K562 (cell line): ENCODE measurements at regions not wholly inside any gene's neighbourhood (a gene's known extent, or its start where the extent isn't known, plus 50 kb on each side); places are given as distances from the start of the nearest gene placed in this dataset.

ENCODE experiments used
- ATAC-seq: fragments of 200-7000 bp; cut with Tn5 transposase; 3 replicates; pipeline ENCODE4 v1.9.1; 2020; ENCODE audit warnings: moderate library complexity
- BruUV-seq: library from RNA; stranded (reverse); fragments of 400-500 nt; replicated peaks from 2 replicates; lab custom pipeline; 2021; lab: Mats Ljungman, UMichigan
- CTCF ChIA-PET: fragments of 300-600 bp; formaldehyde crosslinking; extraction: SDS; loops from one replicate; lab custom pipeline; 2021; ENCODE audit warnings: low intra/inter-chr PET ratio; lab: Yijun Ruan, JAX
- POLR2A ChIA-PET: fragments of 300-600, 350-650 bp; sonication (Branson Sonifier 250); formaldehyde crosslinking; extraction: SDS; loops from one replicate; lab custom pipeline; 2021; ENCODE audit warnings: antibody characterized with exemption, inconsistent platforms; lab: Yijun Ruan, JAX
- DNase-seq, 4 experiments: peaks; one replicate each; pipeline versions ENCODE4 v3.0.0 to v3.0.0-alpha.2; 2011 to 2018; ENCODE audit warnings: low spot score in 3 of 4, mixed read lengths in 3 of 4; ENCODE audit errors: extremely low read depth in 1 of 4
- FAIRE-seq: peaks from 2 replicates; lab custom pipeline; 2011; peaks lifted over from hg19 to GRCh38; lab: Jason Lieb, UNC
- H2AFZ ChIP-seq: 2 replicates; pipeline ENCODE4 v1.6.0; 2011; ENCODE audit warnings: low read depth, low read length, control low read depth, inconsistent platforms
- H3K27ac ChIP-seq: fragments of 200-600 bp; 3 replicates; pipeline ENCODE4 v1.8.0; 2011; ENCODE audit warnings: low read depth, mild to moderate bottlenecking, control low read depth, inconsistent platforms, low read length, moderate library complexity, mixed read lengths; ENCODE audit errors: extremely low read depth
- H3K27me3 ChIP-seq, 2 experiments: fragments of 300-600 bp in 1 of 2; 2 replicates in 1 of 2; 3 replicates in 1 of 2; pipeline versions ENCODE4 v1.6.0 to v1.8.0; 2011; ENCODE audit warnings: inconsistent platforms in 2 of 2, low read length in 2 of 2, mild to moderate bottlenecking in 1 of 2, mixed read lengths in 1 of 2, moderate library complexity in 1 of 2; ENCODE audit not compliant: control insufficient read depth in 2 of 2, insufficient read depth in 2 of 2
- H3K36me3 ChIP-seq: fragments of 300-600 bp; 3 replicates; pipeline ENCODE4 v1.8.0; 2011; ENCODE audit warnings: mild to moderate bottlenecking, low read length, inconsistent platforms; ENCODE audit not compliant: control insufficient read depth, insufficient read depth
- H3K4me1 ChIP-seq, 2 experiments: fragments of 200-600 bp in 1 of 2; replicated peaks in 1 of 2; 2 replicates in 1 of 2; 3 replicates in 1 of 2; pipeline versions ENCODE4 v1.5.1 to v1.8.0; 2011; ENCODE audit warnings: inconsistent platforms in 2 of 2, low read length in 2 of 2, mild to moderate bottlenecking in 1 of 2, mixed read lengths in 1 of 2, moderate library complexity in 1 of 2; ENCODE audit not compliant: control insufficient read depth in 2 of 2, insufficient read depth in 2 of 2
- H3K4me2 ChIP-seq: 2 replicates; pipeline ENCODE4 v1.6.1; 2011; ENCODE audit warnings: low read length, control low read depth, inconsistent platforms, mixed read lengths; ENCODE audit not compliant: insufficient read depth
- H3K4me3 ChIP-seq: fragments of 200-600 bp; sonication (generic), shearing (Covaris generic); 2 replicates; pipeline ENCODE4 v1.5.1; 2016; ENCODE audit warnings: control low read depth, inconsistent platforms
- H3K79me2 ChIP-seq: fragments of 200-600 bp; 3 replicates; pipeline ENCODE4 v1.8.0; 2011; ENCODE audit warnings: low read length, inconsistent platforms; ENCODE audit not compliant: control insufficient read depth, insufficient read depth
- H3K9ac ChIP-seq, 2 experiments: 2 replicates each; pipeline versions ENCODE4 v1.6.0 to v1.6.1; 2011; ENCODE audit warnings: low read depth in 2 of 2, low read length in 2 of 2, control low read depth in 1 of 2, inconsistent platforms in 1 of 2, mild to moderate bottlenecking in 1 of 2, mixed read lengths in 1 of 2; ENCODE audit not compliant: insufficient read depth in 1 of 2
- H3K9me1 ChIP-seq: one replicate; pipeline ENCODE4 v1.6.0; 2011; ENCODE audit warnings: inconsistent platforms, mild to moderate bottlenecking, low read length, moderate library complexity; ENCODE audit not compliant: control insufficient read depth, insufficient read depth
- H3K9me3 ChIP-seq: replicated peaks from 2 replicates; pipeline ENCODE4 v1.5.1; 2011; ENCODE audit warnings: low read depth, low read length, inconsistent platforms; ENCODE audit not compliant: control insufficient read depth, insufficient read depth
- H4K20me1 ChIP-seq: replicated peaks from 2 replicates; pipeline ENCODE4 v1.6.1; 2011; ENCODE audit warnings: low read length, inconsistent platforms, mixed read lengths; ENCODE audit not compliant: control insufficient read depth, insufficient read depth
- FOS ChIP-seq: IDR thresholded peaks from 3 replicates; pipeline ENCODE4 v1.6.1; 2011; ENCODE audit not compliant: insufficient read length; ENCODE audit errors: extremely low read depth
- HCFC1 ChIP-seq: IDR thresholded peaks from 2 replicates; pipeline ENCODE4 v1.6.1; 2012; ENCODE audit warnings: low read depth, low read length, improper control_type of control experiment
- NFE2 ChIP-seq: IDR thresholded peaks from 2 replicates; pipeline ENCODE4 v1.6.1; 2014; ENCODE audit warnings: antibody characterized with exemption, low read depth
- STAT5A ChIP-seq: IDR thresholded peaks from 2 replicates; pipeline ENCODE4 v1.6.1; 2012; ENCODE audit warnings: low read length, inconsistent platforms, borderline replicate concordance
- STAT6 ChIP-seq: sonication (generic); formaldehyde crosslinking; IDR thresholded peaks from 2 replicates; pipeline ENCODE4 v1.8.1; 2023; ENCODE audit warnings: mild to moderate bottlenecking, missing genetic modification reagents
- THRA ChIP-seq: fragments of 450-650 bp; IDR thresholded peaks from 2 replicates; pipeline ENCODE4 v1.6.1; 2017; ENCODE audit warnings: mild to moderate bottlenecking, moderate library complexity
- TSHZ1 ChIP-seq: fragments of 250-450 bp; sonication (Bioruptor Pico); IDR thresholded peaks from 2 replicates; pipeline ENCODE4 v1.4.0; 2020; ENCODE audit warnings: mild to moderate bottlenecking, moderate library complexity
- ZNF445 ChIP-seq: fragments of 250-450 bp; sonication (Bioruptor Pico); IDR thresholded peaks from 2 replicates; pipeline ENCODE4 v1.4.0; 2020; ENCODE audit warnings: low read depth, mild to moderate bottlenecking, moderate library complexity
- WGBS: fragments of 100-300 bp; shearing (Covaris generic); methylation state at CpG from one replicate; pipeline ENCODE4 v1.1.6; 2016; ENCODE audit warnings: low coverage, mixed read lengths; ENCODE audit not compliant: insufficient coverage; ENCODE audit errors: missing lambda C conversion rate; 5-methylcytosine and 5-hydroxymethylcytosine counted together
- in situ Hi-C: fragments of 300-500 bp; cut with MboI; formaldehyde crosslinking; loops from 4 replicates; pipeline ENCODE4 v1.15.0; 2018; ENCODE audit warnings: inconsistent platforms, mixed read lengths
- intact Hi-C: fragments of 100-400 bp; cut with micrococcal nuclease; formaldehyde crosslinking; loops from 2 replicates; pipeline ENCODE4 v1.14.2; 2022

- DNase-seq: no peak
- no peaks in the 10 kb centered on the region for H3K79me2 ChIP-seq
- 0% methylated on average over 9 of the region's 11 CpGs for WGBS
- no peaks in the 10 kb centered on the region for H3K9me3 ChIP-seq
- H3K4me1 ChIP-seq: no peaks in the 10 kb centered on the region; a peak in 1 of 5 replicates
- no peak overlapping the region for H2AFZ ChIP-seq
- intact Hi-C loops: no loop called here
- no peak overlapping the region for H3K27ac ChIP-seq
- ChIA-PET POLR2A (interaction anchor here (0.7 kb wide), 1 partner anchor 17 kb away, joined by 3 read pairs; no protein-coding TSS in a partner anchor), CTCF (no interaction called here)
- BruUV-seq: no TSS peak
- no peak for ATAC-seq
- no peak for TF ChIP-seq NFE2
- no peak overlapping the region for H3K4me3 ChIP-seq
- H3K9ac ChIP-seq: no peak overlapping the region
- FAIRE-seq: no peak
- H3K9me1 ChIP-seq: no peaks in the 10 kb centered on the region
- no peaks in the 10 kb centered on the region for H3K36me3 ChIP-seq
- no peaks in the 10 kb centered on the region for H4K20me1 ChIP-seq
- H3K4me2 ChIP-seq: no peak overlapping the region
- in situ Hi-C loops: no loop called here
- H3K27me3 ChIP-seq: no peaks in the 10 kb centered on the region
These were observed 180.7 kb upstream of the SYNPR start for GRCh38 chr3:63097396-63097795.

- intact Hi-C loops (no loop called here), in situ Hi-C loops (no loop called here)
- Histone ChIP-seq H4K20me1 (no peaks in the 10 kb centered on the region), H3K9me1 (no peaks in the 10 kb centered on the region), H3K4me3 (no peak overlapping the region), H3K9ac (no peak overlapping the region), H3K36me3 (no peaks in the 10 kb centered on the region), H3K27ac (no peak overlapping the region), H3K4me2 (no peak overlapping the region), H3K9me3 (no peaks in the 10 kb centered on the region), H3K4me1 (no peaks in the 10 kb centered on the region), H2AFZ (no peak overlapping the region), H3K79me2 (no peaks in the 10 kb centered on the region), H3K27me3 (no peaks in the 10 kb centered on the region)
- DNase-seq (no peak), FAIRE-seq (no peak), ATAC-seq (no peak)
- 0% methylated on average over 3 of the region's 3 CpGs for WGBS
- ChIA-PET CTCF (no interaction called here), POLR2A (no interaction called here)
- BruUV-seq: no TSS peak
- no peak for TF ChIP-seq STAT6 (CRISPR knock-in tag)
- no peak for TF ChIP-seq ZNF445 (CRISPR knock-in tag)
- no peak for TF ChIP-seq TSHZ1 (CRISPR knock-in tag)
- TF ChIP-seq FOS: no peak
- TF ChIP-seq HCFC1: no peak
- TF ChIP-seq THRA: no peak
- no peak for TF ChIP-seq STAT5A
These were observed 161.2 kb upstream of the SYNPR start for GRCh38 chr3:63116922-63117321.
